ENCODE measurements at regions not wholly inside any gene's neighbourhood (a gene's known extent, or its start where the extent isn't known, plus 50 kb on each side); places are given as distances from the start of the nearest gene placed in this dataset.

DNA sequence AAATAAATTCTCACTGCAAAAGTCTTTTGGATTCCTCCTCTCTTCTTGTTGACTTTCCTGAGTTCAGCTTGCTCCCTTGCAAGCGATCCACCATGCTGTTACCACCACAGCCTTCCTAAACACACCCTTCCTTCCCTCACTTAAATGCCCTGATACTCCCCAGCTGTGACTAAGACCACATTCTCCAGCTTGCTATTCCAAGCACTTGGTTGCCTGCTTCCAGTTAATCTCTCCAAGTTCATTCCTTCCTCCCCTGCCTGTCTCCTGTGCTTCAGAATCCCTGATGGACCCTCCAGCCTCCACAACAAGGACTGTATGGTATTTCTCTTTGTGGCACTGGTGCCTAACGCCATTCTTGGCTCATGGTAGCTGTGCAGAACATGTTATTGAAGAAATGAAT lies 603.9 kb upstream of the CADM1 start:
- Histone ChIP-seq H3K4me2 (ENCODE audit: low read depth, low read length) (no peak overlapping the region), H3K27ac (ENCODE audit: extremely low read length, insufficient read depth, low read length) (no peak overlapping the region), H3K27me3 (ENCODE audit: control insufficient read depth in 1 of 2, insufficient read depth in 2 of 2, low read length in 2 of 2) (peaks cover 0 to 4% of the 10 kb centered on the region in 2 experiments; a peak in 1 of 5 replicates), H3K4me1 (ENCODE audit: insufficient read depth, low read length) (no peaks in the 10 kb centered on the region), H3K4me3 (replicated peaks in 1 of 3; ENCODE audit: insufficient read depth in 1 of 3, low read depth in 2 of 3, low read length in 3 of 3) (no peak overlapping the region), H3K79me2 (ENCODE audit: insufficient read depth, low read length) (no peaks in the 10 kb centered on the region), H2AFZ (ENCODE audit: low read length) (no peak overlapping the region), H3K9me3 (ENCODE audit: low read length) (peaks cover 1% of the 10 kb centered on the region; the same call in 1 of the 2 replicates), H3K36me3 (replicated peaks in 1 of 2; ENCODE audit: control insufficient read depth in 1 of 2, insufficient read depth in 2 of 2, low read length in 2 of 2) (no peaks in the 10 kb centered on the region), H3K9ac (ENCODE audit: insufficient read depth, low read depth, low read length) (no peak overlapping the region), H4K20me1 (ENCODE audit: insufficient read depth, low read length) (no peaks in the 10 kb centered on the region)
- CTCF ChIA-PET (ENCODE audit: low intra/inter-chr PET ratio, low total read pairs), result no interaction called here
- DNase-seq (ENCODE audit: low spot score), result no peak
- BruUV-seq (replicated peaks), result no TSS peak
- no peak for ATAC-seq
- 1% methylated on average over 2 of the region's 2 CpGs for WGBS (ENCODE audit: low lambda C conversion rate)
- intact Hi-C loops (cut with micrococcal nuclease; ENCODE audit: unreplicated experiment) (no loop called here), in situ Hi-C loops (cut with HindIII; ENCODE audit: extremely low pct_ligation_motif_present, low pct_unique_long_range_greater_than_20kb) (no loop called here)
- no peak for FAIRE-seq
- no peak for TF ChIP-seq RXRA (CRISPR knock-in tag; IDR thresholded peaks at IDR 0.05)
- TF ChIP-seq ZNF619 (CRISPR knock-in tag; IDR thresholded peaks at IDR 0.05), result no peak
- no peak for TF ChIP-seq RELA (CRISPR knock-in tag; IDR thresholded peaks at IDR 0.05)
- no peak for TF ChIP-seq RBM22 (optimal IDR thresholded peaks at IDR 0.05; ENCODE audit: low read length)
- TF ChIP-seq ZNF639 (CRISPR knock-in tag; conservative IDR thresholded peaks at IDR 0.05), result no peak
- no peak for TF ChIP-seq ZNF770 (CRISPR knock-in tag; IDR thresholded peaks at IDR 0.05)
- TF ChIP-seq ZNF317 (CRISPR knock-in tag; IDR thresholded peaks at IDR 0.05), result no peak
- no peak for TF ChIP-seq ZBTB25 (CRISPR knock-in tag; IDR thresholded peaks at IDR 0.05)
- no peak for TF ChIP-seq ZNF10 (CRISPR knock-in tag; IDR thresholded peaks at IDR 0.05; ENCODE audit: borderline replicate concordance, low read depth)
- no peak for TF ChIP-seq CAMTA2 (CRISPR knock-in tag; IDR thresholded peaks at IDR 0.05; ENCODE audit: borderline replicate concordance)
- no peak for TF ChIP-seq THAP11 (CRISPR knock-in tag; IDR thresholded peaks at IDR 0.05)
- TF ChIP-seq, protein P1, sequence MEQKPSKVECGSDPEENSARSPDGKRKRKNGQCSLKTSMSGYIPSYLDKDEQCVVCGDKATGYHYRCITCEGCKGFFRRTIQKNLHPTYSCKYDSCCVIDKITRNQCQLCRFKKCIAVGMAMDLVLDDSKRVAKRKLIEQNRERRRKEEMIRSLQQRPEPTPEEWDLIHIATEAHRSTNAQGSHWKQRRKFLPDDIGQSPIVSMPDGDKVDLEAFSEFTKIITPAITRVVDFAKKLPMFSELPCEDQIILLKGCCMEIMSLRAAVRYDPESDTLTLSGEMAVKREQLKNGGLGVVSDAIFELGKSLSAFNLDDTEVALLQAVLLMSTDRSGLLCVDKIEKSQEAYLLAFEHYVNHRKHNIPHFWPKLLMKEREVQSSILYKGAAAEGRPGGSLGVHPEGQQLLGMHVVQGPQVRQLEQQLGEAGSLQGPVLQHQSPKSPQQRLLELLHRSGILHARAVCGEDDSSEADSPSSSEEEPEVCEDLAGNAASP (CRISPR knock-in tag; IDR thresholded peaks at IDR 0.05; ENCODE audit: borderline replicate concordance), result no peak
- TF ChIP-seq ZNF292 (CRISPR knock-in tag; IDR thresholded peaks at IDR 0.05; ENCODE audit: borderline replicate concordance, low read depth), result no peak
- no peak for TF ChIP-seq ARID3A (IDR thresholded peaks at IDR 0.05; ENCODE audit: low read depth, low read length)
- no peak for TF ChIP-seq MAZ (IDR thresholded peaks at IDR 0.05; ENCODE audit: borderline replicate concordance, low read depth, low read length)
- no peak for TF ChIP-seq MAZ (CRISPR knock-in tag; IDR thresholded peaks at IDR 0.05; ENCODE audit: low read depth)
- POLR2A ChIA-PET, result no interaction called here

Measured in HepG2 (cell line).